ENCODE measurements at regions not wholly inside any gene's neighbourhood (a gene's known extent, or its start where the extent isn't known, plus 50 kb on each side); places are given as distances from the start of the nearest gene placed in this dataset.
"Not testable (repeated sequence)": the region's sequence is repeated elsewhere in the genome, so short reads cannot be mapped to it uniquely, and the experiment has no call there.

DNA sequence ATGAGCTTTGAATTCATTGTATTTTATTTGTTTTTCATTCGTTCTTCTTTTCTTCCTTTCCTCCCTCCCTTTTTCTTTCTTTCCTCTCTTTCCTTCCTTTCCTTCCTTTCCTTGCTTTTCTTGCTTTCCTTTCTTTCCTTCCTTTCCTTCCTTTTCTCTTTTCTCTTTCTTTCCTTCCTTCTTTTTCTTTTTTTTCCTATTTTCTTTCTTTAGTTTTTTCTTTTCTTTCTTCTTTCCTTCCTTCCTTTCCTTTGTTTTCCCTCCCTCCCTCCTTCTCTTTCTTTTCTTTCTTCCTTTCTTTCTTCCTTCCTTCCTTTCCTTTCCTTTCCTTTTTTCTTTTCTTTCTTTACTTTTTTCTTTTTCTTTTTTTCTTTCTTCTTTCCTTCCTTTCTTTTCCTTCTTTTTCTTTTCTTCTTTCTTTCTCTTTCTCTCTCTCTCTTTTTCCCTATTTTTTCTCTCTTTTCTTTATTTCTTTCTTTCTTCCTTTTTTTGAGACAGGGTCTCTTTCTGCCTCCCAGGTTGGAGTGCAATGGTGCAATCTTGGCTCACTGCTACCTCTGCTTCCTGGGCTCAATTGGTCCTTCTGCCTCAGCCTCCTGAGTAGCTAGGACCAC lies 357.1 kb upstream of the PRR16 start:
- no peaks in the 10 kb centered on the region for H3K36me3 ChIP-seq
- H3K4me3 ChIP-seq = no peak overlapping the region
- H3K9me3 ChIP-seq = no peaks in the 10 kb centered on the region
- DNase-seq (ENCODE audit: low spot score in 2 of 2) = no peak
- H3K27me3 ChIP-seq = no peaks in the 10 kb centered on the region
- H3K4me1 ChIP-seq = no peaks in the 10 kb centered on the region
- TF ChIP-seq, protein P1, sequence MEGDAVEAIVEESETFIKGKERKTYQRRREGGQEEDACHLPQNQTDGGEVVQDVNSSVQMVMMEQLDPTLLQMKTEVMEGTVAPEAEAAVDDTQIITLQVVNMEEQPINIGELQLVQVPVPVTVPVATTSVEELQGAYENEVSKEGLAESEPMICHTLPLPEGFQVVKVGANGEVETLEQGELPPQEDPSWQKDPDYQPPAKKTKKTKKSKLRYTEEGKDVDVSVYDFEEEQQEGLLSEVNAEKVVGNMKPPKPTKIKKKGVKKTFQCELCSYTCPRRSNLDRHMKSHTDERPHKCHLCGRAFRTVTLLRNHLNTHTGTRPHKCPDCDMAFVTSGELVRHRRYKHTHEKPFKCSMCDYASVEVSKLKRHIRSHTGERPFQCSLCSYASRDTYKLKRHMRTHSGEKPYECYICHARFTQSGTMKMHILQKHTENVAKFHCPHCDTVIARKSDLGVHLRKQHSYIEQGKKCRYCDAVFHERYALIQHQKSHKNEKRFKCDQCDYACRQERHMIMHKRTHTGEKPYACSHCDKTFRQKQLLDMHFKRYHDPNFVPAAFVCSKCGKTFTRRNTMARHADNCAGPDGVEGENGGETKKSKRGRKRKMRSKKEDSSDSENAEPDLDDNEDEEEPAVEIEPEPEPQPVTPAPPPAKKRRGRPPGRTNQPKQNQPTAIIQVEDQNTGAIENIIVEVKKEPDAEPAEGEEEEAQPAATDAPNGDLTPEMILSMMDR (IDR thresholded peaks at IDR 0.05) = no peak
- H3K27ac ChIP-seq = no peak overlapping the region
- intact Hi-C loops (cut with DNase I) = no loop called here

DNA sequence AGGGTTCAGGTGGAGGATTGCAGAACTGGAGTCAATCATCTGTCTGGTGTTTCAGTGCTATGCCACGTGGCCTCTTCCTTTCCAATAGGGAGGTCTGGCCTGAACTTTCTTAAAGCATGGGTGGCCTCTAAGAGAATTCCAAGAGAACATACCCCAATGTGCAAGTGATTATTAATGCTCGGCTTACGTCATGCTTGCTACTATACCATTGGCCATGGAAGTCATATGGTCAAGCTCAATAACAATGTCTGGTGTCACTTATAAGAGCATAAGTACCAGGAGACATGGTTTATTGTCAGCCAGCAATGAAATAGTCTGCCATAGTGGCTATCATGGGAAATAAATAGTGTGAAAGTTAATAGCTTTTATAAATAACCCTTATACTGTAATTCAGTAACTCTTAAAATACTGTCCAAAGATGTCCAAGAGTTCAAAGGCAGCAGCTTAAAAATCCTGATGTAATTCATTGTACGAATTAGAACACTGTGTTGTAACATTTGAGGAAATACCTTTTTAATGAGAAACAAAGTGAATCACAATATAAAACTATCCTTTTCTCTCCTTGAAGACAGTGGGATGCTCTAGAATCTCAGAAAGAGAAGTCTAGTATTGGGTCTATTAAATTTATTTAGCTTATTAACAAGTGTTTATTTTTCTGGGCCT lies 355.4 kb upstream of the PRR16 start:
- DNase-seq (ENCODE audit: low spot score in 2 of 2) = no peak
- TF ChIP-seq, protein P1 (IDR thresholded peaks at IDR 0.05) = no peak
- no peaks in the 10 kb centered on the region for H3K9me3 ChIP-seq
- H3K4me1 ChIP-seq = no peaks in the 10 kb centered on the region
- no peaks in the 10 kb centered on the region for H3K36me3 ChIP-seq
- intact Hi-C loops (cut with DNase I) = no loop called here
- H3K4me3 ChIP-seq = no peak overlapping the region
- H3K27me3 ChIP-seq = no peaks in the 10 kb centered on the region
- H3K27ac ChIP-seq = no peak overlapping the region

DNA sequence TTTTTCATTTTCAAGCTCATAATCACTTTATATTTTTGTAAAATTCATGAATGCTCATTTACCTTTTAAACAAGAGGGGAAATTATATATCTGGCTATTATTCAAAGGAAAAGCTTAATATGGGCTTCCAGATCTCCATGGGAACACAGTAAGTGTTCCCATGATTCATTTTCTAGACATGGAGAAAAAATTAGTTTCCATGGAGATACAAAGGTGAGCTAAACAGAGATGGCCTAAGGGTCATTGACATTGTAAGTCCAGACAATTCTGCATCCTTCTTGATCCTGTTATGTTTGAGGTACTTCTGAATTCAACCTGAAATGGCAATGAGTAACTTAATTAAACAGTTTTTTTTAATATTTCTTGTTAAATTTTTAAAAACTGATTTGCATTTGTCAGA lies 341.4 kb upstream of the PRR16 start:
- Histone ChIP-seq H3K9me3 (peaks cover 0 to 1% of the 10 kb centered on the region in 2 donors), H3K27ac (no peak overlapping the region), H3K27me3 (no peaks in the 10 kb centered on the region), H3K36me3 (no peaks in the 10 kb centered on the region), H3K4me3 (no peak overlapping the region), H3K4me1 (no peaks in the 10 kb centered on the region)
- TF ChIP-seq, protein P1 (IDR thresholded peaks at IDR 0.05) = no peak
- no peak for DNase-seq (ENCODE audit: low spot score in 2 of 2)
- intact Hi-C loops (cut with DNase I) = no loop called here

DNA sequence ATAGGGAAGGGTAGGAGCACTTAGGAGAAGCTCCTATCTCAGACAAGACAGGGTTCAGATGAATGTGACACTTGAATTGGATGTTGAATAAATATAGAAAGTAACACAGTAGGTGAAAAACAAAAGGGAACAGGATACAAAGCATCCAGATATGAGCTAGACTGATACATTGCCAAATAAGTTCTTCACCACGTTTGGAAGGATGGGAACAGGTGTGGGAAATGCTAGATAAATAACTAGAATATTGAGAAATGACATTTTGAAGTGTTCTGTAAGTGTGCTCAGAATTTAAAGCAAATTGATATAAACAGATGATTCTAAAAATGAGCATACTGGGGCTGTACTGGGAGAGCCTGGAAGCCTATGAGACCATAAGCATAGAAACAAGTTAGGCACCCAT lies 340.1 kb upstream of the PRR16 start:
- Histone ChIP-seq H3K27me3 (no peaks in the 10 kb centered on the region), H3K4me3 (no peak overlapping the region), H3K27ac (no peak overlapping the region), H3K36me3 (no peaks in the 10 kb centered on the region), H3K9me3 (peaks cover 0 to 4% of the 10 kb centered on the region in 2 donors), H3K4me1 (no peaks in the 10 kb centered on the region)
- no peak for DNase-seq (ENCODE audit: low spot score in 2 of 2)
- TF ChIP-seq, protein P1 (IDR thresholded peaks at IDR 0.05) = no peak
- intact Hi-C loops (cut with DNase I) = no loop called here

DNA sequence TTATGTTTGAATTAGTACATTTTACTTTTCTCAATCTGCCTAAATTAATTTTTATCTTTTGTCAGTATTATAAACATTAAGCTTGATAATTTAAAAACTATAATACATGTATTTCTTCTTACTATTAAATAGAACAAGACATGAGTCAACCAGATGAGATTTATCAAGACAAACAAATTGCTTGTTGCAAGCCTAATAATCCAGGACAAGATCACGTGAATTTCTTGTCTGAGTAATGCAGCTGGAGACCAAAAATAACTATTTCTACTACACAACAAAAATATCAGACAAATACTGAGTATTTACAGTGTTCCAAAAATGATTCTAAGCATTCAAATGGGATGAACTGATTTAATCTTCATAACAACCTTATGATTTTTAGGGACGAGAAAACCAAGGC lies 339.1 kb upstream of the PRR16 start:
- DNase-seq (ENCODE audit: low spot score in 2 of 2) = no peak
- Histone ChIP-seq H3K4me3 (no peak overlapping the region), H3K27me3 (no peaks in the 10 kb centered on the region), H3K27ac (no peak overlapping the region), H3K4me1 (no peaks in the 10 kb centered on the region), H3K36me3 (no peaks in the 10 kb centered on the region), H3K9me3 (peaks cover 0 to 4% of the 10 kb centered on the region in 2 donors)
- intact Hi-C loops (cut with DNase I) = no loop called here
- TF ChIP-seq, protein P1 (IDR thresholded peaks at IDR 0.05) = no peak

DNA sequence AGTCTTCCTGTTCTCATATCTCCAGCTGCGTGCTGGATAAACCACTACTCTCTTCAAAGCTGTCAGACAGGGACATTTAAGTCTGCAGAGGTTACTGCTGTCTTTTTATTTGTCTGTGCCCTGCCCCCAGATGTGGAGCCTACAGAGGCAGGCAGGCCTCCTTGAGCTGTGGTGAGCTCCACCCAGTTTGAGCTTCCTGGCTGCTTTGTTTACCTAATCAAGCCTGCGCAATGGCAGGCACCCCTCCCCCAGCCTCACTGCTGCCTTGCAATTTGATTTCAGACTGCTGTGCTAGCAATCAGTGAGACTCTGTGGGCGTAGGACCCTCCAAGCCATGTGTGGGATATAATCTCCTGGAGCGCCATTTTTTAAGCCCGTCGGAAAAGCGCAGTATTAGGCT lies 331.8 kb upstream of the PRR16 start:
- H3K9me3 ChIP-seq; H3K36me3 ChIP-seq; DNase-seq (ENCODE audit: low spot score in 2 of 2); H3K27ac ChIP-seq; H3K4me1 ChIP-seq; H3K4me3 ChIP-seq; intact Hi-C loops (cut with DNase I); H3K27me3 ChIP-seq: not testable (repeated sequence)
